Endothelial cell (in vitro differentiated cells): ENCODE measurements at regions not wholly inside any gene's neighbourhood (a gene's known extent, or its start where the extent isn't known, plus 50 kb on each side); places are given as distances from the start of the nearest gene placed in this dataset.

ENCODE experiments used
- DNase-seq: peaks from one replicate; pipeline ENCODE4 v3.0.0; 2021; ENCODE audit warnings: low spot score
- H3K27ac Mint-ChIP-seq: one replicate; pipeline ENCODE4 v1.8.0; 2021; ENCODE audit warnings: mixed read lengths, inconsistent platforms; ENCODE audit not compliant: unreplicated experiment
- H3K27me3 Mint-ChIP-seq: one replicate; pipeline ENCODE4 v1.8.0; 2021; ENCODE audit warnings: mild to moderate bottlenecking, moderate library complexity, mixed read lengths, inconsistent platforms; ENCODE audit not compliant: unreplicated experiment
- H3K36me3 Mint-ChIP-seq: one replicate; pipeline ENCODE4 v1.8.0; 2021; ENCODE audit warnings: mild to moderate bottlenecking, low read depth, mixed read lengths, inconsistent platforms; ENCODE audit not compliant: unreplicated experiment
- H3K4me1 Mint-ChIP-seq: one replicate; pipeline ENCODE4 v1.8.0; 2021; ENCODE audit warnings: mild to moderate bottlenecking, mixed read lengths, inconsistent platforms; ENCODE audit not compliant: unreplicated experiment
- H3K4me3 Mint-ChIP-seq: one replicate; pipeline ENCODE4 v1.8.0; 2021; ENCODE audit warnings: mild to moderate bottlenecking, mixed read lengths, inconsistent platforms; ENCODE audit not compliant: unreplicated experiment
- H3K9me3 Mint-ChIP-seq: one replicate; pipeline ENCODE4 v1.8.0; 2021; ENCODE audit warnings: mixed read lengths, inconsistent platforms; ENCODE audit not compliant: unreplicated experiment
- CTCF ChIP-seq: fragments of 200-600 bp; sonication (generic); IDR thresholded peaks from one replicate; pipeline ENCODE4 v1.5.0; 2021; ENCODE audit warnings: antibody characterized with exemption; ENCODE audit not compliant: unreplicated experiment

- Mint-ChIP-seq H3K9me3 (no peaks in the 10 kb centered on the region), H3K27ac (no peak overlapping the region), H3K4me1 (peaks cover 6% of the 10 kb centered on the region), H3K36me3 (no peaks in the 10 kb centered on the region), H3K27me3 (peaks cover 5% of the 10 kb centered on the region), H3K4me3 (no peak overlapping the region)
- no peak for DNase-seq
- TF ChIP-seq CTCF = no peak
Measured at GRCh38 chr2:129758784-129759471, 220.5 kb upstream of the RAB6C start.

- no peak overlapping the region for H3K27ac Mint-ChIP-seq
- no peak for DNase-seq
Measured at GRCh38 chr2:129759472-129760010, 219.9 kb upstream of the RAB6C start.

GRCh38 chr2:129760669-129761068 is 218.8 kb upstream of the RAB6C start:
- H3K9me3 Mint-ChIP-seq = no peaks in the 10 kb centered on the region
- H3K36me3 Mint-ChIP-seq = no peaks in the 10 kb centered on the region
- no peak overlapping the region for H3K4me3 Mint-ChIP-seq
- no peak for TF ChIP-seq CTCF
- peaks cover 6% of the 10 kb centered on the region for H3K4me1 Mint-ChIP-seq
- H3K27me3 Mint-ChIP-seq = peaks cover 5% of the 10 kb centered on the region
- no peak for DNase-seq
- no peak overlapping the region for H3K27ac Mint-ChIP-seq

More at GRCh38 chr2:129759472-129760010, 219.9 kb upstream of the RAB6C start:
- peaks cover 6% of the 10 kb centered on the region for H3K4me1 Mint-ChIP-seq
- TF ChIP-seq CTCF = no peak
- no peak overlapping the region for H3K4me3 Mint-ChIP-seq
- H3K36me3 Mint-ChIP-seq = no peaks in the 10 kb centered on the region
- H3K9me3 Mint-ChIP-seq = no peaks in the 10 kb centered on the region
- H3K27me3 Mint-ChIP-seq = peaks cover 5% of the 10 kb centered on the region

- no peak for DNase-seq
- Mint-ChIP-seq H3K36me3 (no peaks in the 10 kb centered on the region), H3K27me3 (peaks cover 8% of the 10 kb centered on the region)
Measured at GRCh38 chr2:129761569-129762021, 217.9 kb upstream of the RAB6C start.

More at GRCh38 chr2:129761569-129762021, 217.9 kb upstream of the RAB6C start:
- TF ChIP-seq CTCF = no peak
- no peak overlapping the region for H3K4me3 Mint-ChIP-seq
- no peaks in the 10 kb centered on the region for H3K9me3 Mint-ChIP-seq
- H3K27ac Mint-ChIP-seq = no peak overlapping the region
- peaks cover 6% of the 10 kb centered on the region for H3K4me1 Mint-ChIP-seq
